GM12878 (cell line): ENCODE measurements at regions not wholly inside any gene's neighbourhood (a gene's known extent, or its start where the extent isn't known, plus 50 kb on each side); places are given as distances from the start of the nearest gene placed in this dataset.

Source experiments
- ATAC-seq: fragments of 200-7000 bp; cut with Tn5 transposase; 3 replicates; pipeline ENCODE4 v1.9.1; 2020; ENCODE audit warnings: mild to moderate bottlenecking, moderate library complexity
- BruUV-seq: library from RNA; stranded (reverse); fragments of 400-500 nt; replicated peaks from 2 replicates; lab custom pipeline; 2021; lab: Mats Ljungman, UMichigan
- CTCF ChIA-PET: fragments of 300-600 bp; sonication (Branson Sonifier 250); formaldehyde crosslinking; extraction: SDS; loops from one replicate; lab custom pipeline; 2021; ENCODE audit warnings: inconsistent platforms; lab: Yijun Ruan, JAX
- POLR2A ChIA-PET: fragments of 350-600 bp; formaldehyde crosslinking; extraction: SDS; loops from one replicate; lab custom pipeline; 2021; ENCODE audit warnings: inconsistent platforms; lab: Charles Lee
- RAD21 ChIA-PET: fragments of 300-600 bp; sonication (Branson Sonifier 250); formaldehyde crosslinking; loops from one replicate; lab custom pipeline; 2023; ENCODE audit warnings: antibody characterized with exemption; ENCODE audit not compliant: unreplicated experiment; lab: Charles Lee
- SMC1A ChIA-PET: fragments of 300-600 bp; sonication (Branson Sonifier 250); formaldehyde crosslinking; loops from one replicate; lab custom pipeline; 2023; ENCODE audit not compliant: unreplicated experiment, uncharacterized antibody; lab: Charles Lee
- DNase-seq: peaks from one replicate; pipeline ENCODE4 v3.0.0-alpha.2; 2011; ENCODE audit warnings: low read depth, low spot score
- FAIRE-seq: peaks from 3 replicates; lab custom pipeline; 2011; peaks lifted over from hg19 to GRCh38; lab: Jason Lieb, UNC
- H2AFZ ChIP-seq: 2 replicates; pipeline ENCODE4 v1.6.0; 2011; ENCODE audit warnings: low read depth, low read length, control low read depth; ENCODE audit not compliant: control insufficient read depth
- H3K27ac ChIP-seq: 2 replicates; pipeline ENCODE4 v1.5.1; 2011; ENCODE audit warnings: control low read depth; ENCODE audit not compliant: control insufficient read depth, insufficient read depth
- H3K27me3 ChIP-seq, 2 experiments: replicated peaks in 1 of 2; 2 replicates each; pipeline versions ENCODE4 v1.6.0 to v1.6.1; 2011; ENCODE audit warnings: low read length in 1 of 2; ENCODE audit not compliant: control insufficient read depth in 2 of 2, insufficient read depth in 2 of 2
- H3K36me3 ChIP-seq, 2 experiments: 2 replicates each; pipeline ENCODE4 v1.5.1; 2011; ENCODE audit warnings: low read length in 1 of 2; ENCODE audit not compliant: control insufficient read depth in 2 of 2, insufficient read depth in 2 of 2
- H3K4me1 ChIP-seq: 2 replicates; pipeline ENCODE4 v1.6.1; 2011; ENCODE audit warnings: mild to moderate bottlenecking, low read length, moderate library complexity, mixed read lengths; ENCODE audit not compliant: control insufficient read depth, insufficient read depth
- H3K4me2 ChIP-seq: 2 replicates; pipeline ENCODE4 v1.6.0; 2011; ENCODE audit warnings: control low read depth; ENCODE audit not compliant: control insufficient read depth, insufficient read depth
- H3K4me3 ChIP-seq: fragments of 200-600 bp; sonication (generic); 2 replicates; pipeline ENCODE4 v1.5.1; 2016
- H3K79me2 ChIP-seq: 2 replicates; pipeline ENCODE4 v1.6.0; 2011; ENCODE audit warnings: low read length; ENCODE audit not compliant: control insufficient read depth, insufficient read depth
- H3K9ac ChIP-seq: 2 replicates; pipeline ENCODE4 v1.8.0; 2011; ENCODE audit warnings: low read length, control low read depth, mixed read lengths; ENCODE audit not compliant: control insufficient read depth, insufficient read depth
- H3K9me3 ChIP-seq: replicated peaks from 3 replicates; pipeline ENCODE4 v1.5.1; 2011; ENCODE audit warnings: mild to moderate bottlenecking, low read length; ENCODE audit not compliant: control insufficient read depth, insufficient read depth
- H4K20me1 ChIP-seq: 2 replicates; pipeline ENCODE4 v1.6.0; 2011; ENCODE audit not compliant: control insufficient read depth, insufficient read depth
- FOXK2 ChIP-seq: fragments of 450-650 bp; IDR thresholded peaks from 2 replicates; pipeline ENCODE4 v1.6.1; 2017; ENCODE audit warnings: mild to moderate bottlenecking, moderate library complexity
- HDAC2 ChIP-seq: fragments of 200-600 bp; sonication (generic); IDR thresholded peaks from 2 replicates; pipeline ENCODE4 v1.6.1; 2017
- IKZF1 ChIP-seq: fragments of 450-650 bp; conservative IDR thresholded peaks from 2 replicates; pipeline ENCODE4 v1.6.1; 2017; ENCODE audit warnings: antibody characterized with exemption, mild to moderate bottlenecking
- IRF4 ChIP-seq: IDR thresholded peaks from 2 replicates; pipeline ENCODE4 v1.6.1; 2011; ENCODE audit warnings: low read depth, low read length
- MEF2B ChIP-seq: fragments of 450-650 bp; IDR thresholded peaks from 2 replicates; pipeline ENCODE4 v1.6.1; 2018; ENCODE audit warnings: mild to moderate bottlenecking, moderate library complexity; ENCODE audit not compliant: partially characterized antibody, poor library complexity, severe bottlenecking
- MTA2 ChIP-seq: fragments of 450-650 bp; IDR thresholded peaks from 2 replicates; pipeline ENCODE4 v1.6.1; 2016; ENCODE audit warnings: low read depth, mild to moderate bottlenecking, moderate library complexity
- MXI1 ChIP-seq: fragments of 150-350 bp; IDR thresholded peaks from 2 replicates; pipeline ENCODE4 v1.6.1; 2011; ENCODE audit warnings: low read depth, mild to moderate bottlenecking, inconsistent platforms, low read length, improper control_type of control experiment
- RAD21 ChIP-seq: IDR thresholded peaks from 2 replicates; pipeline ENCODE4 v1.6.1; 2011; ENCODE audit warnings: mild to moderate bottlenecking, low read depth, low read length, moderate library complexity; ENCODE audit not compliant: insufficient read depth
- SMC3 ChIP-seq: IDR thresholded peaks from 2 replicates; pipeline ENCODE4 v1.6.1; 2011; ENCODE audit warnings: low read length, improper control_type of control experiment, borderline replicate concordance
- SPI1 ChIP-seq: IDR thresholded peaks from 2 replicates; pipeline ENCODE4 v1.6.1; 2011; ENCODE audit warnings: low read depth, mild to moderate bottlenecking, low read length, moderate library complexity, borderline replicate concordance; ENCODE audit not compliant: insufficient read depth
- SREBF1 ChIP-seq: IDR thresholded peaks from 2 replicates; pipeline ENCODE4 v1.6.1; 2012; ENCODE audit warnings: mild to moderate bottlenecking, low read length
- SUZ12 ChIP-seq: fragments of 200-600 bp; sonication (generic); IDR thresholded peaks from one replicate; pipeline ENCODE4 v1.6.1; 2018; ENCODE audit warnings: antibody characterized with exemption, mild to moderate bottlenecking; ENCODE audit not compliant: unreplicated experiment
- TCF7 ChIP-seq: IDR thresholded peaks from 2 replicates; pipeline ENCODE4 v1.6.1; 2014; ENCODE audit warnings: antibody characterized with exemption, borderline replicate concordance
- ZSCAN29 ChIP-seq: fragments of 450-650 bp; IDR thresholded peaks from 2 replicates; pipeline ENCODE4 v1.6.1; 2017; ENCODE audit warnings: mild to moderate bottlenecking, moderate library complexity
- WGBS: methylation state at CpG from one replicate; pipeline ENCODE4 v1.1.6; 2016; ENCODE audit warnings: low lambda C conversion rate; ENCODE audit not compliant: insufficient replicate concordance, insufficient coverage; ENCODE audit errors: missing lambda C conversion rate; 5-methylcytosine and 5-hydroxymethylcytosine counted together
- in situ Hi-C: fragments of 300-500 bp; cut with MboI; formaldehyde crosslinking; loops from 9 replicates; pipeline ENCODE4 v1.14.3; 2018; ENCODE audit warnings: mixed read lengths
- intact Hi-C: fragments of 100-400 bp; cut with micrococcal nuclease; formaldehyde crosslinking; loops from one replicate; pipeline ENCODE4 v1.14.2; 2022; ENCODE audit not compliant: unreplicated experiment
- TF ChIP-seq, protein P1 (sequence below), 3 experiments: IDR thresholded peaks in 2 of 3; conservative IDR thresholded peaks in 1 of 3; 2 replicates each; pipeline ENCODE4 v1.5.1; 2011; ENCODE audit warnings: low read depth in 3 of 3, low read length in 3 of 3, mild to moderate bottlenecking in 3 of 3, control low read depth in 2 of 3, moderate library complexity in 2 of 3, inconsistent platforms in 1 of 3, mixed read lengths in 1 of 3; ENCODE audit not compliant: control insufficient read depth in 2 of 3, insufficient read depth in 1 of 3; ENCODE audit errors: extremely low read depth in 1 of 3
- TF ChIP-seq, protein P2 (sequence below): IDR thresholded peaks from 2 replicates; pipeline ENCODE4 v1.6.1; 2012; ENCODE audit warnings: low read length, inconsistent platforms
- TF ChIP-seq, protein P3 (sequence below): IDR thresholded peaks from 2 replicates; pipeline ENCODE4 v1.6.1; 2012; ENCODE audit warnings: improper control_type of control experiment, low read depth, low read length; ENCODE audit not compliant: insufficient replicate concordance

DNA sequence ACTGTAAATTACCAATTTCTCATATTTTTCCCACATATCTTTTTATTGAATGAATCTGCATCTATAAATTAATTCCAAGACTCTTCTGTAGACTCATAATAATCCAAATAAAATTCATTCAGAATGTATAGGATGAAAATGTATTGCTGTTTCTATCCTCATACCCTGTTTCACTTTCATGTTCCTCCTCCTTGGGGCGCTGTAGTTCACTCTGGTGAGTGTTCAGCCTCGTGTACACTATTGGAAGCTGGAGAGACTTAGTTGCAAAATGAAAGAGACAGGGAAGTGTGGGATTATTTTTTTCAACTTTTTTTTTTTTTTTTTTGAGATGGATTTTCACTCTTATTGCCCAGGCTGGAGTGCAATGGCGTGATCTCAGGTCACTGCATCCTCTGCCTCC lies 296.1 kb downstream of the TLL1 start:
- 19% methylated on average over 3 of the region's 3 CpGs for WGBS
- in situ Hi-C loops (loop anchor here (5.0 to 25.0 kb wide), 4 partner anchors 423 to 1456 kb away; no protein-coding TSS in a partner anchor), intact Hi-C loops (loop anchor here (5.0 to 10.0 kb wide), 5 partner anchors 83 to 1983 kb away; no protein-coding TSS in a partner anchor)
- Histone ChIP-seq H3K4me1 (no peaks in the 10 kb centered on the region), H3K9ac (no peak overlapping the region), H3K79me2 (no peaks in the 10 kb centered on the region), H3K9me3 (no peaks in the 10 kb centered on the region; the same call in 2 of the 3 replicates), H3K36me3 (no peaks in the 10 kb centered on the region), H3K27ac (no peak overlapping the region), H3K4me3 (no peak overlapping the region), H4K20me1 (no peaks in the 10 kb centered on the region), H3K4me2 (no peak overlapping the region), H3K27me3 (no peaks in the 10 kb centered on the region), H2AFZ (no peak overlapping the region)
- ChIA-PET SMC1A (interaction anchor here (0.7 to 2.0 kb wide), 2 partner anchors 424 to 1120 kb away, joined by 5 to 6 read pairs; no protein-coding TSS in a partner anchor), CTCF (interaction anchor here (0.6 to 1.2 kb wide), 2 partner anchors 424 to 1120 kb away, joined by 3 to 8 read pairs; no protein-coding TSS in a partner anchor), RAD21 (interaction anchor here (1.0 to 1.2 kb wide), 2 partner anchors 37 to 425 kb away, joined by 3 to 9 read pairs; no protein-coding TSS in a partner anchor), POLR2A (no interaction called here)
- no TSS peak for BruUV-seq
- ATAC-seq (peak; percentile 72), FAIRE-seq (no peak), DNase-seq (no peak)
- no peak for TF ChIP-seq MXI1
- no peak for TF ChIP-seq MTA2
- no peak for TF ChIP-seq SPI1
- TF ChIP-seq HDAC2: no peak
- no peak for TF ChIP-seq FOXK2
- no peak for TF ChIP-seq SUZ12
- TF ChIP-seq SREBF1: no peak
- TF ChIP-seq SMC3: peak; percentile 36; the same call in 1 of the 2 replicates
- TF ChIP-seq, protein P1, sequence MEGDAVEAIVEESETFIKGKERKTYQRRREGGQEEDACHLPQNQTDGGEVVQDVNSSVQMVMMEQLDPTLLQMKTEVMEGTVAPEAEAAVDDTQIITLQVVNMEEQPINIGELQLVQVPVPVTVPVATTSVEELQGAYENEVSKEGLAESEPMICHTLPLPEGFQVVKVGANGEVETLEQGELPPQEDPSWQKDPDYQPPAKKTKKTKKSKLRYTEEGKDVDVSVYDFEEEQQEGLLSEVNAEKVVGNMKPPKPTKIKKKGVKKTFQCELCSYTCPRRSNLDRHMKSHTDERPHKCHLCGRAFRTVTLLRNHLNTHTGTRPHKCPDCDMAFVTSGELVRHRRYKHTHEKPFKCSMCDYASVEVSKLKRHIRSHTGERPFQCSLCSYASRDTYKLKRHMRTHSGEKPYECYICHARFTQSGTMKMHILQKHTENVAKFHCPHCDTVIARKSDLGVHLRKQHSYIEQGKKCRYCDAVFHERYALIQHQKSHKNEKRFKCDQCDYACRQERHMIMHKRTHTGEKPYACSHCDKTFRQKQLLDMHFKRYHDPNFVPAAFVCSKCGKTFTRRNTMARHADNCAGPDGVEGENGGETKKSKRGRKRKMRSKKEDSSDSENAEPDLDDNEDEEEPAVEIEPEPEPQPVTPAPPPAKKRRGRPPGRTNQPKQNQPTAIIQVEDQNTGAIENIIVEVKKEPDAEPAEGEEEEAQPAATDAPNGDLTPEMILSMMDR (IDR thresholded peaks at IDR 0.05 in 2 of 3, conservative IDR thresholded peaks at IDR 0.05 in 1 of 3; ENCODE audit: control insufficient read depth in 2 of 3, extremely low read depth in 1 of 3, insufficient read depth in 1 of 3, low read depth in 3 of 3, low read length in 3 of 3): peak; percentile 43 to 49 (median 46); a peak in 5 of 6 replicates
- TF ChIP-seq RAD21: peak; percentile 73
- no peak for TF ChIP-seq IKZF1
- TF ChIP-seq ZSCAN29: no peak
- TF ChIP-seq, protein P2, sequence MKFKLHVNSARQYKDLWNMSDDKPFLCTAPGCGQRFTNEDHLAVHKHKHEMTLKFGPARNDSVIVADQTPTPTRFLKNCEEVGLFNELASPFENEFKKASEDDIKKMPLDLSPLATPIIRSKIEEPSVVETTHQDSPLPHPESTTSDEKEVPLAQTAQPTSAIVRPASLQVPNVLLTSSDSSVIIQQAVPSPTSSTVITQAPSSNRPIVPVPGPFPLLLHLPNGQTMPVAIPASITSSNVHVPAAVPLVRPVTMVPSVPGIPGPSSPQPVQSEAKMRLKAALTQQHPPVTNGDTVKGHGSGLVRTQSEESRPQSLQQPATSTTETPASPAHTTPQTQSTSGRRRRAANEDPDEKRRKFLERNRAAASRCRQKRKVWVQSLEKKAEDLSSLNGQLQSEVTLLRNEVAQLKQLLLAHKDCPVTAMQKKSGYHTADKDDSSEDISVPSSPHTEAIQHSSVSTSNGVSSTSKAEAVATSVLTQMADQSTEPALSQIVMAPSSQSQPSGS: no peak
- TF ChIP-seq, protein P3, sequence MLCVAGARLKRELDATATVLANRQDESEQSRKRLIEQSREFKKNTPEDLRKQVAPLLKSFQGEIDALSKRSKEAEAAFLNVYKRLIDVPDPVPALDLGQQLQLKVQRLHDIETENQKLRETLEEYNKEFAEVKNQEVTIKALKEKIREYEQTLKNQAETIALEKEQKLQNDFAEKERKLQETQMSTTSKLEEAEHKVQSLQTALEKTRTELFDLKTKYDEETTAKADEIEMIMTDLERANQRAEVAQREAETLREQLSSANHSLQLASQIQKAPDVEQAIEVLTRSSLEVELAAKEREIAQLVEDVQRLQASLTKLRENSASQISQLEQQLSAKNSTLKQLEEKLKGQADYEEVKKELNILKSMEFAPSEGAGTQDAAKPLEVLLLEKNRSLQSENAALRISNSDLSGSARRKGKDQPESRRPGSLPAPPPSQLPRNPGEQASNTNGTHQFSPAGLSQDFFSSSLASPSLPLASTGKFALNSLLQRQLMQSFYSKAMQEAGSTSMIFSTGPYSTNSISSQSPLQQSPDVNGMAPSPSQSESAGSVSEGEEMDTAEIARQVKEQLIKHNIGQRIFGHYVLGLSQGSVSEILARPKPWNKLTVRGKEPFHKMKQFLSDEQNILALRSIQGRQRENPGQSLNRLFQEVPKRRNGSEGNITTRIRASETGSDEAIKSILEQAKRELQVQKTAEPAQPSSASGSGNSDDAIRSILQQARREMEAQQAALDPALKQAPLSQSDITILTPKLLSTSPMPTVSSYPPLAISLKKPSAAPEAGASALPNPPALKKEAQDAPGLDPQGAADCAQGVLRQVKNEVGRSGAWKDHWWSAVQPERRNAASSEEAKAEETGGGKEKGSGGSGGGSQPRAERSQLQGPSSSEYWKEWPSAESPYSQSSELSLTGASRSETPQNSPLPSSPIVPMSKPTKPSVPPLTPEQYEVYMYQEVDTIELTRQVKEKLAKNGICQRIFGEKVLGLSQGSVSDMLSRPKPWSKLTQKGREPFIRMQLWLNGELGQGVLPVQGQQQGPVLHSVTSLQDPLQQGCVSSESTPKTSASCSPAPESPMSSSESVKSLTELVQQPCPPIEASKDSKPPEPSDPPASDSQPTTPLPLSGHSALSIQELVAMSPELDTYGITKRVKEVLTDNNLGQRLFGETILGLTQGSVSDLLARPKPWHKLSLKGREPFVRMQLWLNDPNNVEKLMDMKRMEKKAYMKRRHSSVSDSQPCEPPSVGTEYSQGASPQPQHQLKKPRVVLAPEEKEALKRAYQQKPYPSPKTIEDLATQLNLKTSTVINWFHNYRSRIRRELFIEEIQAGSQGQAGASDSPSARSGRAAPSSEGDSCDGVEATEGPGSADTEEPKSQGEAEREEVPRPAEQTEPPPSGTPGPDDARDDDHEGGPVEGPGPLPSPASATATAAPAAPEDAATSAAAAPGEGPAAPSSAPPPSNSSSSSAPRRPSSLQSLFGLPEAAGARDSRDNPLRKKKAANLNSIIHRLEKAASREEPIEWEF: no peak
- TF ChIP-seq IRF4: no peak
- TF ChIP-seq MEF2B: no peak
- no peak for TF ChIP-seq TCF7
